ENCODE measurements at regions not wholly inside any gene's neighbourhood (a gene's known extent, or its start where the extent isn't known, plus 50 kb on each side); places are given as distances from the start of the nearest gene placed in this dataset.

DNA sequence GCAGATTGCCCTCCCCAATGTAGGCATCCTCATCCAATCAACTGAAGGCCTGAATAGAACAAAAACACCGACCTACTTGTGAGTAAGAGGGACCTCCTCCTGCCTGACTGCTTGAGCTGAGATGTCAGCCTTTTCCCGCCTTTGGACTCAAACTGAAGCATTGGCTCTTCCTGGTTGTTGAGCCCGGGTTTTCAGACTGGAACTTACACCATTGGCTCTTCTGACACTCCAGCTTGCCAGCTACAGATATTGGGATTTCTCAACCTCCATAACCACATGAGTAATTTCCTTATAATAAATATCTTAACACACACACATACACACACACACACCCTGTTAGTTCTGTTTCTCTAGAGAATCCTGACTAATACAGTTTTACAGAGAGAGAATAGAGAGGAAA is 173.4 kb upstream of the NTF3 start:
- Histone ChIP-seq H3K4me2 (no peak overlapping the region), H3K9ac (no peak overlapping the region), H2AFZ (ENCODE audit: low read depth) (no peak overlapping the region), H4K20me1 (ENCODE audit: insufficient read depth) (no peaks in the 10 kb centered on the region), H3K27ac (no peak overlapping the region), H3K4me3 (IDR thresholded peaks at IDR 0.05; ENCODE audit: insufficient read depth, low read depth, low read length) (no peak overlapping the region), H3K27me3 (ENCODE audit: insufficient read depth, low read depth) (no peaks in the 10 kb centered on the region), H3K36me3 (ENCODE audit: insufficient read depth) (no peaks in the 10 kb centered on the region), H3K4me1 (ENCODE audit: low read depth, poor library complexity, severe bottlenecking) (no peaks in the 10 kb centered on the region), H3K79me2 (ENCODE audit: insufficient read depth, low read depth) (no peaks in the 10 kb centered on the region)
- no peak for TF ChIP-seq CTCF (conservative IDR thresholded peaks at IDR 0.05; ENCODE audit: low read depth, low read length)

DNA sequence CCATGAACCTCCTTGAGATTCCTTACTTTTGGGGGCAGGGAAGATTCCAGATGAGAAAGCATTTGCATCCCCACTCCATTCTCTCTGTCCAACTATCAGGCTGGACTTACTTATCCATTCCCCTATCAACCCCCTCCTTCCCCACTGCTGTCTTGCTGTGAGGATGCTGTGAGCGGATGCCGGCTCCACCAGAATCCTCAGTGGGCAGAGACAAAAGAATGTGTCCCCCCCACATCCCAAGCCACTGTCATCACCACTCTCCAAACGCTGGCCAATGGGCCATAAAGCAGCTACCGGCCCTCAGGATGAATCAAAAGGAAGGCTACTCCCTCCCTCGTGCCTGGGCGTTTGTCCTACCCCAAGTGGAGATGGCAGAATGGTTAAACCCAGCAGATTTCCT is 173.0 kb upstream of the NTF3 start:
- Histone ChIP-seq H3K4me1 (ENCODE audit: low read depth, poor library complexity, severe bottlenecking) (no peaks in the 10 kb centered on the region), H3K4me3 (IDR thresholded peaks at IDR 0.05; ENCODE audit: insufficient read depth, low read depth, low read length) (no peak overlapping the region), H4K20me1 (ENCODE audit: insufficient read depth) (no peaks in the 10 kb centered on the region), H3K27me3 (ENCODE audit: insufficient read depth, low read depth) (no peaks in the 10 kb centered on the region), H3K9ac (no peak overlapping the region), H3K79me2 (ENCODE audit: insufficient read depth, low read depth) (no peaks in the 10 kb centered on the region), H2AFZ (ENCODE audit: low read depth) (no peak overlapping the region), H3K4me2 (no peak overlapping the region), H3K27ac (no peak overlapping the region), H3K36me3 (ENCODE audit: insufficient read depth) (no peaks in the 10 kb centered on the region)
- TF ChIP-seq CTCF (conservative IDR thresholded peaks at IDR 0.05; ENCODE audit: low read depth, low read length) = no peak

DNA sequence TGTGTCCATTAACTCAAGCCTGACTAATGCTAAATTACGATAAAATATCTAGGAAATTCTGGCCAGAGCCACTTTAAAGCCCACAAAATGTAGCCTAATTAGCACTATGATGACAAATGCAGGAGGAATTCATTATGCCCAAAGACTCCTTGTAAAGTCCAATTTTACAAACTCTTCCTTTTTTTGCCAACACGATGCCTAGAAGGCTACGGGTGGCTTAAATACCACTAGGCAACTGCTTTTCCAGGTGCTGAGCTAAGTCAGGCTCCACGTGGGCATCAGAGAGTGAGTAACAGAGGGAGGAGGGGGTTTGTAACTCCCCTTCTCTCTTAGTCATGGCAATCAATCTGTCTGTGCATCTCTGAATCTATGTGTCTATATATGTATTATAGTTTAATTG is 172.4 kb upstream of the NTF3 start:
- Histone ChIP-seq H3K27ac (no peak overlapping the region), H4K20me1 (ENCODE audit: insufficient read depth) (no peaks in the 10 kb centered on the region), H3K79me2 (ENCODE audit: insufficient read depth, low read depth) (no peaks in the 10 kb centered on the region), H3K36me3 (ENCODE audit: insufficient read depth) (no peaks in the 10 kb centered on the region), H2AFZ (ENCODE audit: low read depth) (no peak overlapping the region), H3K9ac (no peak overlapping the region), H3K4me1 (ENCODE audit: low read depth, poor library complexity, severe bottlenecking) (no peaks in the 10 kb centered on the region), H3K4me3 (IDR thresholded peaks at IDR 0.05; ENCODE audit: insufficient read depth, low read depth, low read length) (no peak overlapping the region), H3K27me3 (ENCODE audit: insufficient read depth, low read depth) (no peaks in the 10 kb centered on the region), H3K4me2 (no peak overlapping the region)
- no peak for TF ChIP-seq CTCF (conservative IDR thresholded peaks at IDR 0.05; ENCODE audit: low read depth, low read length)

- Histone ChIP-seq H3K4me2 (no peak overlapping the region), H3K27ac (no peak overlapping the region), H3K27me3 (ENCODE audit: insufficient read depth, low read depth) (no peaks in the 10 kb centered on the region), H3K4me3 (IDR thresholded peaks at IDR 0.05; ENCODE audit: insufficient read depth, low read depth, low read length) (no peak overlapping the region), H3K79me2 (ENCODE audit: insufficient read depth, low read depth) (no peaks in the 10 kb centered on the region), H3K36me3 (ENCODE audit: insufficient read depth) (no peaks in the 10 kb centered on the region), H4K20me1 (ENCODE audit: insufficient read depth) (no peaks in the 10 kb centered on the region), H3K4me1 (ENCODE audit: low read depth, poor library complexity, severe bottlenecking) (no peaks in the 10 kb centered on the region), H3K9ac (no peak overlapping the region), H2AFZ (ENCODE audit: low read depth) (no peak overlapping the region)
- TF ChIP-seq CTCF (conservative IDR thresholded peaks at IDR 0.05; ENCODE audit: low read depth, low read length) = no peak
These were observed 171.8 kb upstream of the NTF3 start for GRCh38 chr12:5260086-5260485.
